ENCODE measurements at regions not wholly inside any gene's neighbourhood (a gene's known extent, or its start where the extent isn't known, plus 50 kb on each side); places are given as distances from the start of the nearest gene placed in this dataset.
A peak's percentile ranks its signal among the peaks of the same experiment; 100 is the strongest.

DNA sequence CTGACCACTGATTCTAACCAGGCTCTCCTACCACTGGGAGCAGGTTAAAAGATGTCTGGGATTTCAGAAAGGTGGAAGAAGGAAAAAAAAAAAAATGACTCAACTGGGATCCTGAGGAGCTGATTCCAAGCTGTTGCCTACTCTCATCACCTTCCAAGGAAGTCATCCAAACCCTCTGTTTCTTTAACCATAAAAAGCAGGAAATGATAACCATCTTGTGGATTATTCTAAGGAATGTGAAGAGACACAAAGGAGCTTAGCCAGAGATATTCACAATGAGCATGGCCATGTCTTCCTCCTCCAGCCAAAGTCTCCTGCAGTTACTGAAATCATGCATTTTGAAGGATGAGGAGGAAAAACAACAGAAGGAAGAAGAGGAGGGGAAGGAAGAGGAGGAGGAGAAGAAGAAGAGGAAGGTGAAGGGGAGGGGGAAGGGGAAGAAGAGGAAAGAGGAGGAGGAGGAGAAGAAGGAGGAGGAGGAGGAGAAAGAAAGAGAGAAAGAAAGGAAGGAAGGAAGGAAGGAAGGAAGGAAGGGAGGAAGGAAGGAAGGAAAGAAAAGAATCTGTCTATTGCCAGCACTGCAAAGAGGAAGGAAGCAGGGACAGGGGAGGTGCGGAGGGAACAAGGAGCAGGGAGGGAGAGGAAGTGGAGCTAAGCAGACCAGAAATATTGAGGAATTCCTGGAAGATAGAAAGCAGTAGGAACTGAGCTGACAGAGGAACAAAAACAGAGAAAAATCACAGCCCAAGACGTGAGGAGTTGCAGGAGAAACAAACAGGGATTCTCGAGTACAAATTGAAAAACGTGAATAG, 229.2 kb downstream of the UACA start:
- TF ChIP-seq POLR2A (IDR thresholded peaks at IDR 0.05), result no peak
- TF ChIP-seq CTCF (IDR thresholded peaks at IDR 0.05), result no peak
- intact Hi-C loops (cut with DNase I), result no loop called here
- 30 to 52% (median 44%) methylated on average over 4 of the region's 4 CpGs for WGBS, 4 donors

DNA sequence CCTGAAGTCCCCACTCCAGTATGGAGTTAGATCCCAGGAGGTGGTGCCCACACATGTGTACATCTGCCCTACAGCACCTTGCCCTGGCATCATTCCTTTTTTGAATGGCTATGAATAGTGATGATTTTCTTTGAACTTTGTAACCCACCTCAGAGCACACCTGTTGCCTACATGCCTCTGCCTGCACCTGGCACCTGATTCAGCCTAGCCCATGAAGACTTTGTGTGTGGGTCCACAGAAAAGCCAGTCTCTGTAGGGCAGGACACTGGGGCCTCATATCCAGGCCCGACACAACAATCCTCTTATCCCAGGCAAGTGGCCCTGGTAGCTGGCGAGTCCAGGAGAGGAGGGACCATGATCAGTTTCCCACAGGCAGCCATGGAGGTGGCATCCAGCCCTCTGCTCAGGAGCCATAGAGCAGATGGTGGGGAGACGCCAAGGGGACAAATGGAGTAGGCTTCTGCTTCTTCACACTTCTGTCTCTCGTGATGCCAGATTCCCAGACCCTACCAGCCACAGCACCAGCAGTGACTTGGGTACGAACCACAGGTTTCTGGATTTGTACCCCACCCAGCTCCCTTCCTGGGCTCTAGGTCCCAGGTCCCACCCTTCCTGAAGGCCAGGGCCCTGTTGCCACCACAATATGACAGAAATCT, 230.7 kb downstream of the UACA start:
- no peak overlapping the region for H3K4me3 ChIP-seq
- intact Hi-C loops (cut with DNase I), result no loop called here
- WGBS, 4 donors, result 66 to 92% (median 82%) methylated on average over 5 of the region's 5 CpGs
- no peaks in the 10 kb centered on the region for H3K9me3 ChIP-seq (replicated peaks in 1 of 3)
- H3K36me3 ChIP-seq (replicated peaks in 1 of 2), result no peaks in the 10 kb centered on the region
- DNase-seq, result peak in 1 of 7 donors; percentile 9
- H3K27ac ChIP-seq, result no peak overlapping the region
- TF ChIP-seq CTCF (IDR thresholded peaks at IDR 0.05), result no peak
- no peak for TF ChIP-seq POLR2A (IDR thresholded peaks at IDR 0.05)
- H3K27me3 ChIP-seq, result no peaks in the 10 kb centered on the region
- H3K4me1 ChIP-seq (replicated peaks in 1 of 2), result no peaks in the 10 kb centered on the region

More for the DNA sequence above, 229.2 kb downstream of the UACA start:
- no peaks in the 10 kb centered on the region for H3K36me3 ChIP-seq (replicated peaks in 1 of 2)
- no peaks in the 10 kb centered on the region for H3K4me1 ChIP-seq (replicated peaks in 1 of 2)
- H3K9me3 ChIP-seq (replicated peaks in 1 of 3), result no peaks in the 10 kb centered on the region
- no peak overlapping the region for H3K4me3 ChIP-seq
- H3K27me3 ChIP-seq, result no peaks in the 10 kb centered on the region
- no peak overlapping the region for H3K27ac ChIP-seq
- DNase-seq, result peak in 1 of 7 donors; percentile 40

DNA sequence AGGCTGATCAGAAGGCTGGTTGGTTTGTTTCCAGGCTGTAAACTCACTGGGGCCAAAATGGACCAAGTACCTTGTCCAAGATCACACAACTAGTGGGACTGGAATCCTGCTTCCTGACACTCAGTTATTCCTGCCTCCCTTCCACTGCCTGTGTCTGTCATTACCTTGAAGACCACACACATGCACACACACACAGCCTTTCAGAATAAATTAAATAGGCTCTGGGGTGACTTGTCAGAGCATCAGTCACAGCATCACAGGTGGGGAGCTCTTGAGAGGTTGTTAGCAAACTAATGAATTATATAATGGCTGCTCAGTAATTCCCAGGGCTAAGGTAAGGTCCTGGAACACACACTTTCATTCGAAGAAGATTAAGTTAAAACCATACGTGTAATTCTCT, 231.8 kb downstream of the UACA start:
- H3K27ac ChIP-seq, result no peak overlapping the region
- no peaks in the 10 kb centered on the region for H3K9me3 ChIP-seq (replicated peaks in 1 of 3)
- peak in 2 of 7 donors; percentile 0 to 2 for DNase-seq
- TF ChIP-seq CTCF (IDR thresholded peaks at IDR 0.05) (no peak), POLR2A (IDR thresholded peaks at IDR 0.05) (no peak)
- H3K27me3 ChIP-seq, result no peaks in the 10 kb centered on the region
- no peak overlapping the region for H3K4me3 ChIP-seq
- WGBS, 4 donors, result 68 to 83% (median 74%) methylated on average over 2 of the region's 2 CpGs
- H3K36me3 ChIP-seq (replicated peaks in 1 of 2), result no peaks in the 10 kb centered on the region
- peaks cover 0 to 4% of the 10 kb centered on the region in 2 donors for H3K4me1 ChIP-seq (replicated peaks in 1 of 2)
- intact Hi-C loops (cut with DNase I), result no loop called here

- peak in 2 of 7 donors; percentile 5 to 21 for DNase-seq
- 81 to 83% (median 82%) methylated on average over 8 of the region's 8 CpGs for WGBS, 4 donors
- intact Hi-C loops (cut with DNase I), result no loop called here
- H3K4me3 ChIP-seq, result no peak overlapping the region
- H3K36me3 ChIP-seq (replicated peaks in 1 of 2), result no peaks in the 10 kb centered on the region
- H3K27me3 ChIP-seq, result no peaks in the 10 kb centered on the region
- no peaks in the 10 kb centered on the region for H3K9me3 ChIP-seq (replicated peaks in 1 of 3)
- peaks cover 0 to 4% of the 10 kb centered on the region in 2 donors for H3K4me1 ChIP-seq (replicated peaks in 1 of 2)
- TF ChIP-seq CTCF (IDR thresholded peaks at IDR 0.05), result no peak
- TF ChIP-seq POLR2A (IDR thresholded peaks at IDR 0.05), result no peak
- no peak overlapping the region for H3K27ac ChIP-seq
Observed at GRCh38 chr15:70530906-70531305, 232.5 kb downstream of the UACA start.
